ENCODE measurements at regions not wholly inside any gene's neighbourhood (a gene's known extent, or its start where the extent isn't known, plus 50 kb on each side); places are given as distances from the start of the nearest gene placed in this dataset.

DNA sequence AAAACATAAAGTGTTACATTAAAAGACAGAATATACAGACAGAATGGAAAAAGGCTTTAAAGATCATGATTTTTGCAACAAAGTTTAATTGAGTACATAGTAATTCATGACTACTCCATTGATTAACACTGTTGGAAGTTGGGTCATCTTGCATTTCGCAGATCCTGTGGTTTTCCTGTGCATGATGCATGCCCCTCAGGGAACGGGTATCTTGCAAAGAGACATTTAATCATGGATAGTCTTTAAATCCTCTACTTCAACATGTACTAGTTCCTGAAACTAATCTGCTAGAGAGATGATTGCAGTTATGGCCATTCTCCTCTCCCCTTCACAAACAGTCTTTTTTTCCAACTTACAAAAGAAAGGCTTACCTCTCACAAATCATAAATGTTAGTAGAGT lies 155.6 kb upstream of the DSEL start:
- peak; percentile 54 for DNase-seq
- Mint-ChIP-seq H3K9me3 (no peaks in the 10 kb centered on the region), H3K27me3 (ENCODE audit: insufficient read depth) (no peaks in the 10 kb centered on the region), H3K36me3 (ENCODE audit: low read depth) (peaks cover 8% of the 10 kb centered on the region; the same call in 1 of the 2 replicates), H3K4me1 (ENCODE audit: low read depth) (peaks cover 79% of the 10 kb centered on the region), H3K4me3 (peak overlapping the region; percentile 58), H3K27ac (peak overlapping the region; percentile 73)
- no peak for TF ChIP-seq CTCF (IDR thresholded peaks at IDR 0.05)

GRCh38 chr18:67670024-67670543 lies 153.6 kb upstream of the DSEL start:
- peak; percentile 87 for DNase-seq
- H3K27me3 Mint-ChIP-seq (ENCODE audit: insufficient read depth): no peaks in the 10 kb centered on the region
- H3K27ac Mint-ChIP-seq: peak overlapping the region; percentile 77

DNA sequence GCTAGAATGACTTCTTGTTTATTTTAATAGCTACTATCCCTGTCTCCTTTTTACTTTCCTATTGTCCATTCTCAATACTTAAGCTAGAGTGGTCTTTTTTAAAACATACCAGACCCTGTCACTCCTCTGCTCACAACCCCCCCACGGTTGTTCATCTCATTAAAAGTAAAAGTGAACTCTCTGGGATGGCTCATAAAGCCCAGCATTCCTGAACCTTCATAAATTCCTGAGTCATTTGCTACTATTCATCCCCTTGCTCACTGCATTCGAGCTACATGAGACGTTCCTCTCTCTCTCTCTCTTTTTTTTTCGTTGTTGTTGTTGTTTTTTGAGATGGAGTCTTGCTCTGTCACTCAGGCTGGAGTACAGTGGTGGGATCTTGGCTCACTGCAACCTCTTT lies 148.7 kb upstream of the DSEL start:
- Mint-ChIP-seq H3K27ac (peak overlapping the region; percentile 79), H3K9me3 (no peaks in the 10 kb centered on the region), H3K27me3 (ENCODE audit: insufficient read depth) (no peaks in the 10 kb centered on the region), H3K36me3 (ENCODE audit: low read depth) (peaks cover 7% of the 10 kb centered on the region; the same call in 1 of the 2 replicates), H3K4me1 (ENCODE audit: low read depth) (peaks cover 66% of the 10 kb centered on the region), H3K4me3 (peak overlapping the region; percentile 76)
- TF ChIP-seq CTCF (IDR thresholded peaks at IDR 0.05): no peak
- peak; percentile 75 for DNase-seq

More at GRCh38 chr18:67670024-67670543, 153.6 kb upstream of the DSEL start:
- Mint-ChIP-seq H3K36me3 (ENCODE audit: low read depth) (peaks cover 15% of the 10 kb centered on the region; the same call in 1 of the 2 replicates), H3K9me3 (no peaks in the 10 kb centered on the region), H3K4me3 (peak overlapping the region; percentile 80), H3K4me1 (ENCODE audit: low read depth) (peaks cover 91% of the 10 kb centered on the region)
- TF ChIP-seq CTCF (IDR thresholded peaks at IDR 0.05): no peak

- Mint-ChIP-seq H3K4me1 (ENCODE audit: low read depth) (peaks cover 43% of the 10 kb centered on the region), H3K4me3 (no peak overlapping the region), H3K27me3 (ENCODE audit: insufficient read depth) (no peaks in the 10 kb centered on the region), H3K27ac (no peak overlapping the region), H3K9me3 (no peaks in the 10 kb centered on the region), H3K36me3 (ENCODE audit: low read depth) (peaks cover 12% of the 10 kb centered on the region; the same call in 1 of the 2 replicates)
- no peak for TF ChIP-seq CTCF (IDR thresholded peaks at IDR 0.05)
- DNase-seq: no peak
Measured at GRCh38 chr18:67662996-67663395, 146.5 kb upstream of the DSEL start.

GRCh38 chr18:67661555-67661954 lies 145.0 kb upstream of the DSEL start:
- H3K9me3 Mint-ChIP-seq: no peaks in the 10 kb centered on the region
- H3K36me3 Mint-ChIP-seq (ENCODE audit: low read depth): peaks cover 12% of the 10 kb centered on the region; the same call in 1 of the 2 replicates
- no peak for DNase-seq
- H3K27me3 Mint-ChIP-seq (ENCODE audit: insufficient read depth): no peaks in the 10 kb centered on the region
- TF ChIP-seq CTCF (IDR thresholded peaks at IDR 0.05): no peak
- no peak overlapping the region for H3K27ac Mint-ChIP-seq
- H3K4me3 Mint-ChIP-seq: no peak overlapping the region
- peaks cover 34% of the 10 kb centered on the region for H3K4me1 Mint-ChIP-seq (ENCODE audit: low read depth)

Measured in HFFc6 (cell line).